Stomach (tissue), 8 donors: ENCODE measurements at regions not wholly inside any gene's neighbourhood (a gene's known extent, or its start where the extent isn't known, plus 50 kb on each side); places are given as distances from the start of the nearest gene placed in this dataset.
A peak's percentile ranks its signal among the peaks of the same experiment; 100 is the strongest.
"Not testable (repeated sequence)": the region's sequence is repeated elsewhere in the genome, so short reads cannot be mapped to it uniquely, and the experiment has no call there.

Source experiments
- DNase-seq, 2 donors: peaks; one replicate each; pipeline versions ENCODE4 v3.0.0 to v3.0.0-alpha.2; 2013 to 2019
- H3K27ac ChIP-seq, 5 donors: fragments of 200-600 bp in 4 of 5; sonication (generic) in 4 of 5; one replicate each; pipeline ENCODE4 v1.5.1; 2013 to 2019; ENCODE audit warnings: mild to moderate bottlenecking in 1 of 5, moderate library complexity in 1 of 5
- H3K27me3 ChIP-seq, 3 donors: fragments of 200-600 bp; sonication (generic); one replicate each; pipeline ENCODE4 v1.5.1; 2017 to 2019; ENCODE audit warnings: mixed run types in 1 of 3
- H3K36me3 ChIP-seq, 4 donors: fragments of 200-600 bp; sonication (generic); 1 replicate in 3 of 4; 2 replicates in 1 of 4; pipeline ENCODE4 v1.5.1; 2016 to 2019
- H3K4me1 ChIP-seq, 4 donors: fragments of 200-600 bp; sonication (generic); one replicate each; pipeline ENCODE4 v1.5.1; 2016 to 2019
- H3K4me3 ChIP-seq, 4 donors: fragments of 200-600 bp; sonication (generic) in 3 of 4; one replicate each; pipeline ENCODE4 v1.5.1; 2016 to 2019; ENCODE audit warnings: mild to moderate bottlenecking in 1 of 4
- H3K9me3 ChIP-seq, 4 donors: fragments of 200-600 bp; sonication (generic); one replicate each; pipeline ENCODE4 v1.5.1; 2016 to 2019
- EP300 ChIP-seq: sonication (generic); formaldehyde crosslinking; IDR thresholded peaks from one replicate; pipeline ENCODE4 v1.6.1; 2017; ENCODE audit warnings: antibody characterized with exemption
- POLR2A ChIP-seq, 4 donors: fragments of 450-650 bp; IDR thresholded peaks; one replicate each; pipeline ENCODE4 v1.6.1; 2016; ENCODE audit warnings: antibody characterized with exemption in 4 of 4, control low read depth in 2 of 4, mild to moderate bottlenecking in 1 of 4, moderate library complexity in 1 of 4
- POLR2AphosphoS5 ChIP-seq, 3 donors: sonication (generic); formaldehyde crosslinking; IDR thresholded peaks; one replicate each; pipeline ENCODE4 v1.6.1; 2016; ENCODE audit warnings: antibody characterized with exemption in 3 of 3
- WGBS, 5 donors: extraction: QIAGEN DNeasy Blood & Tissue Kit in 3 of 5; methylation state at CpG; one replicate each; pipeline versions ENCODE4 v1.1.5 to v1.1.7; 2013 to 2018; 5-methylcytosine and 5-hydroxymethylcytosine counted together
- intact Hi-C: fragments of 100-400 bp; cut with DNase I; formaldehyde crosslinking; loops from one replicate; pipeline ENCODE4 v1.15.1; 2023; ENCODE audit warnings: low total_unique reads
- TF ChIP-seq, protein P1 (sequence below), 7 experiments: fragments of 450-650 bp in 4 of 7; fragments of 200-600 bp in 3 of 7; sonication (generic) in 3 of 7; IDR thresholded peaks; one replicate each; pipeline ENCODE4 v1.5.1; 2016 to 2019; ENCODE audit warnings: antibody characterized with exemption in 7 of 7, control low read depth in 2 of 7, mild to moderate bottlenecking in 1 of 7
- donor health status: healthy with polysubstance abuse.
- donor health status: Bipolar disorder and iron deficiency.
- donor health status: healthy.

DNA sequence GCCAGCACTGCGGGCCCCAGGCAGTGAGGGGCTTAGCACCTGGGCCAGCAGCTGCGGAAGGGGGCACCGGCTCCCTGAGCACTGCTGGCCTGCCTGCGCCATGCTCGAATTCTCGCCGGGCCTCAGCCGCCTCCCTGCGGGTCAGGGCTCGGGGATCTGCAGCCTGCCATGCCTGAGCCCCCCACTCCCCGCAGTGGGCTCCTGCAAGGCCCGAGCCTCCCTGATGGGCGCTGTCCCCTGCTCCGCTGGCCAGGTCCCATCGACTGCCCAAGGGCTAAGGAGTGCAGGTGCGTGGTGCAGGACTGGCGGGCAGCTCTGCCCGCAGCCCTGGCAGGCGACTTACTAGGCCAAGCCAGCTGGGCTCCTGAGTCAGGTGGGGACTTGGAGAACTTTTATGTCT, 133.3 kb upstream of the LMNTD1 start:
- whole genome bisulfite sequencing, 5 donors, result 95 to 97% (median 95%) methylated on average over 4 to 19 of the region's 19 CpGs
- intact Hi-C loops, result no loop called here
- H3K9me3 ChIP-seq, result peaks cover 0 to 6% (median 0%) of the 10 kb centered on the region in 4 donors
- DNase-seq, result no peak
- no peaks in the 10 kb centered on the region for H3K36me3 ChIP-seq
- no peak overlapping the region for H3K27ac ChIP-seq
- no peaks in the 10 kb centered on the region for H3K27me3 ChIP-seq
- TF ChIP-seq, protein P1, sequence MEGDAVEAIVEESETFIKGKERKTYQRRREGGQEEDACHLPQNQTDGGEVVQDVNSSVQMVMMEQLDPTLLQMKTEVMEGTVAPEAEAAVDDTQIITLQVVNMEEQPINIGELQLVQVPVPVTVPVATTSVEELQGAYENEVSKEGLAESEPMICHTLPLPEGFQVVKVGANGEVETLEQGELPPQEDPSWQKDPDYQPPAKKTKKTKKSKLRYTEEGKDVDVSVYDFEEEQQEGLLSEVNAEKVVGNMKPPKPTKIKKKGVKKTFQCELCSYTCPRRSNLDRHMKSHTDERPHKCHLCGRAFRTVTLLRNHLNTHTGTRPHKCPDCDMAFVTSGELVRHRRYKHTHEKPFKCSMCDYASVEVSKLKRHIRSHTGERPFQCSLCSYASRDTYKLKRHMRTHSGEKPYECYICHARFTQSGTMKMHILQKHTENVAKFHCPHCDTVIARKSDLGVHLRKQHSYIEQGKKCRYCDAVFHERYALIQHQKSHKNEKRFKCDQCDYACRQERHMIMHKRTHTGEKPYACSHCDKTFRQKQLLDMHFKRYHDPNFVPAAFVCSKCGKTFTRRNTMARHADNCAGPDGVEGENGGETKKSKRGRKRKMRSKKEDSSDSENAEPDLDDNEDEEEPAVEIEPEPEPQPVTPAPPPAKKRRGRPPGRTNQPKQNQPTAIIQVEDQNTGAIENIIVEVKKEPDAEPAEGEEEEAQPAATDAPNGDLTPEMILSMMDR (IDR thresholded peaks at IDR 0.05), result no peak
- TF ChIP-seq POLR2A (IDR thresholded peaks at IDR 0.05) (no peak), POLR2AphosphoS5 (IDR thresholded peaks at IDR 0.05) (no peak), EP300 (no peak)
- no peak overlapping the region for H3K4me3 ChIP-seq
- H3K4me1 ChIP-seq, result no peaks in the 10 kb centered on the region

DNA sequence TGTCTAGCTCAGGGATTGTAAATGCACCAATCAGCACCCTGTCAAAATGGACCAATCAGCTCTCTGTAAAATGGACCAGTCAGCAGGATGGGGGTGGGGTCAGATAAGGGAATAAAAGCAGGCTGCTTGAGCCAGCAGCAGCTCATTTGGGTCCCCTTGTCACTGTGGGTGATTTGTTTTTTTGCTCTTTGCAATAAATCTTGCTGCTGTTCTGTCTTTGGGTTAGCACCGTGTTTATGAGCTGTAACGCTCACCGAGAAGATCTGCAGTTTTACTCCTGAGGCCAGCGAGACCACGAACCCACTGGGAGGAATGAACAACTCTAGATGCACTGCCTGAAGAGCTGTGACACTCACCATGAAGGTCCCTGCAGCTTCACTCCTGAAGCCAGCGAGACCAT, 134.1 kb upstream of the LMNTD1 start:
- H3K27ac ChIP-seq, result no peak overlapping the region
- no peaks in the 10 kb centered on the region for H3K27me3 ChIP-seq
- H3K4me3 ChIP-seq, result no peak overlapping the region
- H3K9me3 ChIP-seq, result peaks cover 0 to 6% (median 0%) of the 10 kb centered on the region in 4 donors
- TF ChIP-seq POLR2AphosphoS5 (IDR thresholded peaks at IDR 0.05) (no peak), EP300 (no peak), POLR2A (IDR thresholded peaks at IDR 0.05) (no peak)
- TF ChIP-seq, protein P1 (IDR thresholded peaks at IDR 0.05), result no peak
- 84 to 95% (median 86%) methylated on average over 6 of the region's 6 CpGs for WGBS, 5 donors
- no peak for DNase-seq
- no peaks in the 10 kb centered on the region for H3K36me3 ChIP-seq
- no peaks in the 10 kb centered on the region for H3K4me1 ChIP-seq
- intact Hi-C loops, result no loop called here

DNA sequence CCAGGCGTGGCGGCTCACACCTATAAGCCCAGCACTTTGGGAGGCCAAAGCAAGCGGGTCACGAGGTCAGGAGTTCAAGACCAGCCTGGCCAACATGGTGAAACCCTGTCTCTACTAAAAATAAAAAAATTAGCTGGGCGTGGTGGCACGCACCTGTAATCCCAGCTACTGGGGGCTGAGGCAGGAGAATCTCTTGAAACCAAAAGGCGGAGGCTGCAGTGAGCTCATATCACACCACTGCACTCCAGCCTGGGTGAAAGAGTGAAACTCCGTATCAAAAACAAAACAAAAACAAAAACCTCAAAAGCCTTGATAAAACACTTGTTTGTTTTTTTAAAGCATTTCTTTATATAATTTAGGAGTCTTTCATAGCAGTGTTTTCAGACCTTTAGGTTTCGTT, 135.8 kb upstream of the LMNTD1 start:
- intact Hi-C loops, H3K4me3 ChIP-seq, H3K27ac ChIP-seq, H3K27me3 ChIP-seq, H3K9me3 ChIP-seq, H3K4me1 ChIP-seq, DNase-seq, H3K36me3 ChIP-seq: not testable (repeated sequence)
- 88 to 90% (median 89%) methylated on average over 9 of the region's 9 CpGs for WGBS, 5 donors

DNA sequence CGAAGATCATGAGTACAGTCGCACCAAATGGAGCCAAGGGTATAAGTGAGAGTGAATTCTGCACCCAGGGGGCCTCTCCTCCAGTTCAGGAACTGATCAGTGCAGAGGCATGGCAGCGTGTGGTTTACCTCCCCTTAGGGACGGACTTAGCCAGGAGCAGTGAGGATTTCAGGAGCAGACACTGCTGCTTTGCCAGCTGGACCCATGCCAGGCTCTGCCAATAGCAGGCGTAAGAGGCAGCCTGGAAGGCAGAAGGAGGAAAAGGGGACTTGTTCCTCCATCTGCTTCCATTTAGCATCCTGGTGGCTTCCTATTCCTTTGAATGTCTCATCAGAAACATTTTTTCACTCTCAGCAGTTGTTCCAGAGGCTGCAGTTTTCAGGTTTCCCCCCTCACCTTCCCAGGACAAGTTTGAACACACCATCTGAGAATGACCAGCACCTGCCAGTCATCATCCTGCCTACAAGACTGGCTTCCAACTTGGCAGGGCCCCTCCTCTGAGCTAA, 137.0 kb upstream of the LMNTD1 start:
- no peaks in the 10 kb centered on the region for H3K4me1 ChIP-seq
- 51 to 58% (median 56%) methylated on average over 3 to 5 of the region's 5 CpGs for WGBS, 5 donors
- peaks cover 0 to 6% (median 0%) of the 10 kb centered on the region in 4 donors for H3K9me3 ChIP-seq
- no peak overlapping the region for H3K4me3 ChIP-seq
- intact Hi-C loops, result no loop called here
- peak; percentile 42 to 63 for DNase-seq
- TF ChIP-seq POLR2A (IDR thresholded peaks at IDR 0.05), result no peak
- TF ChIP-seq EP300, result no peak
- TF ChIP-seq POLR2AphosphoS5 (IDR thresholded peaks at IDR 0.05), result no peak
- TF ChIP-seq, protein P1 (IDR thresholded peaks at IDR 0.05), result no peak
- no peaks in the 10 kb centered on the region for H3K27me3 ChIP-seq
- H3K27ac ChIP-seq, result no peak overlapping the region
- no peaks in the 10 kb centered on the region for H3K36me3 ChIP-seq

DNA sequence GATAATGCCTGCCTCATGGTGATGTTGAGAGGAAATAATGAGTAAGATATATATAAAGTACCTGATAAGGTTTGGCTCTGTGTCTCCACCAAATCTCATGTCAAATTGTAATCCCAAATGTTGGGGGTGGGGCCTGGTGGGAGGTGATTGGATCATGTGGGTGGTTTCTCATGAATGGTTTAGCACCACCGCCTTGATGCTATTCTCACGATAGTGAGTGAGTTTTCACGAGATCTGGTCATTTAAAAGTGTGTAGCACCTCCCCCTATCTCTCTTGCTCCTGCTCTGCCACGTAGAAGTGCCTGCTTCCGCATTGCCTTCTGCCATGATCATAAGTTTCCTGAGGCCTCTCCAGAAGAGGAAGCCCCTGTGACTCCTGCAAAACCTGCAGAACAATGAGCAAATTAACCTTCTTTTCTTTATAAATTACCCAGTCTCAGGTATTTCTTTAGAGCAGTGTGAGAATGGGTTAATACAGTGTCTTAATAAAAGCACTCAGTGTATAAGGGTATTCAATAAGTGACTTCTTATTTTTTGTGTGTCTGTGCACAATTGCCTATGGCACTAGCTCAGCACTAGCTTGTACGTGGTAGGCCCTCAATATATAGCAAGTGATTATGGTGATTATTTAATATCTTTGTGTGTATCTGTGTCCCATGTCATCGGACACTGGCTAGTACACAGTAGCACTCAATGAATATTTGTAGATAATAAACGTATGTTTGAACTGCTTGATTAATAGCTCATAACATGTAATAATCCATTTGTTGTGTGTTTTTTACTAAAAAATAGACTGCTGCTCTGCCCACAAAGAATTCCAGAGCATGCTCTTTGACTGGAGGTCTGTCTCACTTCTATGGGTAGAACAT, 138.1 kb upstream of the LMNTD1 start:
- H3K9me3 ChIP-seq, result peaks cover 0 to 6% (median under 1%) of the 10 kb centered on the region in 4 donors
- intact Hi-C loops, result no loop called here
- WGBS, 5 donors, result 64 to 76% (median 74%) methylated on average over 8 of the region's 8 CpGs
- H3K4me3 ChIP-seq, result no peak overlapping the region
- no peaks in the 10 kb centered on the region for H3K4me1 ChIP-seq
- peak in 1 of 2 donors; percentile 17 for DNase-seq
- no peak overlapping the region for H3K27ac ChIP-seq
- TF ChIP-seq POLR2A (IDR thresholded peaks at IDR 0.05) (no peak), EP300 (no peak), POLR2AphosphoS5 (IDR thresholded peaks at IDR 0.05) (no peak)
- TF ChIP-seq, protein P1 (IDR thresholded peaks at IDR 0.05), result no peak
- no peaks in the 10 kb centered on the region for H3K36me3 ChIP-seq
- H3K27me3 ChIP-seq, result no peaks in the 10 kb centered on the region
